T-helper 2 cell treated with Interferon-gamma antibody and Interleukin-4, amounts not matched to agents 100 ng/mL and 5 ng/mL, for 36 hours (primary cell): ENCODE measurements at regions not wholly inside any gene's neighbourhood (a gene's known extent, or its start where the extent isn't known, plus 50 kb on each side); places are given as distances from the start of the nearest gene placed in this dataset.
"Not testable (repeated sequence)": the region's sequence is repeated elsewhere in the genome, so short reads cannot be mapped to it uniquely, and the experiment has no call there.

Experiments used
- intact Hi-C: fragments of 100-400 bp; cut with micrococcal nuclease; formaldehyde crosslinking; loops from one replicate; pipeline ENCODE4 v1.15.1; 2023

GRCh38 chr2:117190856-117191559, 623.5 kb upstream of the DDX18 start:
- intact Hi-C loops, result no loop called here

GRCh38 chr2:117195381-117195780, 619.1 kb upstream of the DDX18 start:
- intact Hi-C loops, result no loop called here

DNA sequence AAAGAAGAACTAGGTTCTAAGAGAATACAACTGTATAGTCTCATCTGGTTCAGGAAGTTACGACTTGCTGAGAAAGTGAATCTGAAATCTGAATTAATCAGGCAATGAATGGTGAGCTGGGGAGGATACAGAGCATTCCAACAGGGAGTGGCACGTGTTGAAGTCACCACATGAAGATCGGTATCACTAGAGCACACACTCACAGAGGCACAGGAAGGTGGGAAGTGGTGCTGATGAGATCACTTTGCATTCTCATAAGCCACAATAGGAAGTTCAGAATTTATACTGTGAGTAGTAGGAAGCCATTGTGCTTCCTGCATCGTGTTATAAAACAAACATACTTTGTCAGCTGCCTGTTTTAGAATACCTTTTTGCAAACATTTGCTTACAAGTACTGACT, 615.0 kb upstream of the DDX18 start:
- intact Hi-C loops, result no loop called here

DNA sequence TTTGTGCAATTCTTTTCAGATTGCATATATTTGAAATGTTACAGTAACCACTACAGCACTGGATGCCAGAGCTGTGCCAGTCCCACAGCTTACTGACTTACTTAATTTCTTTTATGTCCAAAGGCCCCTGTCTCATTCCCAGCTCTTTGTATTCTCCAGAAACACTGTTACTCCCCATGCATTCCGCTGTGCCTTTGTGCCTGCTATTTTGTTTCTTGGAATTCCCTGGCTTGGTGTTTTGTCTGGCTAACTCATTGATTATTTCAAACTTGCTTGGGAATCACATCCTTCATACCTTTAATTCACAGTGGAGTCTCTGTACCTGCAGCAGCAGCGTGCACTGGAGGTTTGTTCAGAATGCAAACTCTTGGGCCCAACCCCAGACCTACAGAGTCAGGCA, 601.9 kb upstream of the DDX18 start:
- intact Hi-C loops, result no loop called here

- intact Hi-C loops, result no loop called here
These were observed 597.3 kb upstream of the DDX18 start for GRCh38 chr2:117217145-117217544.

GRCh38 chr2:117222809-117223208, 591.7 kb upstream of the DDX18 start:
- intact Hi-C loops, result no loop called here

GRCh38 chr2:117232305-117232704, 582.2 kb upstream of the DDX18 start:
- intact Hi-C loops, result no loop called here

- intact Hi-C loops, result no loop called here
These were observed 557.1 kb upstream of the DDX18 start for GRCh38 chr2:117257362-117257761.

DNA sequence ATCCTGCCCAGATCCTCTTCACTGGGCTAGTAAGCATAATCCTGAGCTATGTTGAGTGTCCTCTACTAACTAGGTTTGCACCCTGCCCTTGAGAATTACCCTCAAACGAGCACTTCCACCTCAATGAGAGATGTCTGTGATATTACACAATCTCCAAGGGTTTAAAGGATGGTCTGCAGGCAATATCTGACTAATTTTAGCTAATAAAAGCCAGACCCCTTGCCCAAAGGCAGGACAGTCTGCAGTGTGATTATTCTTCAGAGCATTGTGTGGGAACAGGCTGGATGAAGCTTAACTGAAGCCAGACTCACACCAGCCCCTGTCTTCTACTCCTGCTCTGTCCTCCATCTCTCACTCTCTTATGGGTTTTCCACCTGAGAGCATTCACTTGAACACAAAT, 544.9 kb upstream of the DDX18 start:
- intact Hi-C loops, result no loop called here

- intact Hi-C loops, result no loop called here
These were observed 542.9 kb upstream of the DDX18 start for GRCh38 chr2:117271631-117272030.

- intact Hi-C loops, result no loop called here
These were observed 541.4 kb upstream of the DDX18 start for GRCh38 chr2:117273009-117273671.

- intact Hi-C loops, result no loop called here
These were observed 521.5 kb upstream of the DDX18 start for GRCh38 chr2:117293012-117293411.

GRCh38 chr2:117299451-117299850, 515.0 kb upstream of the DDX18 start:
- intact Hi-C loops, result no loop called here

DNA sequence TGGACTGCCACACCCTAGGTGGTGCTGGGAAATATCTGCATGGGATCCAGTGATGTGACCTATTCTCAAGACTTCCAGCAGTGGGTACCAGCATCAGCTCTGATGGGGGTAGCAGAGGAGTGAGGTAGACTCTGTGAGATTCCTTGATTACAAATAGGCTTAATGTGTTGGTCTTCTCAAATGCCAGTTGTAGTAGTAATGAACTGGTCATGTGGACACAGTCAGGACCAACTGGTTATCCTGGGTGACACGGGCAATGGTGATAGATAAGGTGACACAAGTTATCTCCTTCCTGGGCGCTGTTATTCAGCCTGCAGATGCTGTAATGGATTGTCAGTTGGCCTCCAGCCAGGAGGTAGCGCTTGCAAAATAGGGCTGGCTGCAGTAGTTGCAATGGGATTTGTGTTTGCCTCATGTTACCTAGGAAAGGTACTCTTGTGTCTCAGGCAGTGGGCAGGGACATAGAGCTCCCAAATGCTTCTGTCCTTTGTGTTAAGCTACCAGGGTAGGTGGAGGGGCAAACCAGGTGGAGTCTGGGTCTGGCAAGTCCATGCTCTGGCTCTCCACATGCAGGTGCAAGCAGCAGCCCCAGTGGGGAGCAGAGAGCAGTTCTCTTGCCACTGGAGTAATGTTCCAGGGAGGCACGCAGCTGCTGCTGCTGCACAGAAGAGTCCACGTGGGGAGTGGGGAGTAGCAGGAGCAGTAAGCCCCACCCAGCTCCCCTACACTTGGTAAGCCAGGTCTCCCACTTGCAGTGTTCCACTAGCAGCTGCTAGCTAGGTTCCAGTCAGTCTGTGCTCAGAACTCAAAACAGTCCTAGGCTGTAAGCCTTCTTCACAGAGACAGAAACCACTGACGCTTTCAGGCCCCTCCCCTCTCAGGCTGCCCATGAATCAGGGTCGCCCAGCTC, 505.4 kb upstream of the DDX18 start:
- intact Hi-C loops, result no loop called here

GRCh38 chr2:117321816-117322215, 492.7 kb upstream of the DDX18 start:
- intact Hi-C loops, result no loop called here

- intact Hi-C loops, result no loop called here
These were observed 491.2 kb upstream of the DDX18 start for GRCh38 chr2:117323331-117323730.

GRCh38 chr2:117330641-117331040, 483.9 kb upstream of the DDX18 start:
- intact Hi-C loops, result no loop called here

GRCh38 chr2:117335967-117336366, 478.5 kb upstream of the DDX18 start:
- intact Hi-C loops, result no loop called here

GRCh38 chr2:117336496-117336895, 478.0 kb upstream of the DDX18 start:
- intact Hi-C loops, result no loop called here

GRCh38 chr2:117337981-117338380, 476.5 kb upstream of the DDX18 start:
- intact Hi-C loops, result not testable (repeated sequence)

- intact Hi-C loops, result no loop called here
These were observed 474.5 kb upstream of the DDX18 start for GRCh38 chr2:117339980-117340379.

GRCh38 chr2:117341690-117342089, 472.8 kb upstream of the DDX18 start:
- intact Hi-C loops, result no loop called here
